Hindlimb muscle (tissue), 1 donor: ENCODE measurements at regions not wholly inside any gene's neighbourhood (a gene's known extent, or its start where the extent isn't known, plus 50 kb on each side); places are given as distances from the start of the nearest gene placed in this dataset.

ENCODE experiments used
- DNase-seq: peaks from one replicate; pipeline ENCODE4 v3.0.0-alpha.2; 2013

- DNase-seq = no peak
Observed at GRCh38 chr12:38139456-38139855, 177.1 kb upstream of the ALG10B start.

- DNase-seq = no peak
Observed at GRCh38 chr12:38141239-38141638, 175.3 kb upstream of the ALG10B start.

- DNase-seq = no peak
Observed at GRCh38 chr12:38141861-38142260, 174.7 kb upstream of the ALG10B start.

- DNase-seq = no peak
Observed at GRCh38 chr12:38142974-38143373, 173.6 kb upstream of the ALG10B start.

- DNase-seq = no peak
Observed at GRCh38 chr12:38144049-38144448, 172.5 kb upstream of the ALG10B start.

GRCh38 chr12:38144601-38145436 lies 171.8 kb upstream of the ALG10B start:
- no peak for DNase-seq

- DNase-seq = no peak
Observed at GRCh38 chr12:38149395-38150073, 167.0 kb upstream of the ALG10B start.

- no peak for DNase-seq
Observed at GRCh38 chr12:38151991-38152700, 164.4 kb upstream of the ALG10B start.

- DNase-seq = no peak
Observed at GRCh38 chr12:38152816-38153736, 163.5 kb upstream of the ALG10B start.

GRCh38 chr12:38153737-38154061 lies 162.9 kb upstream of the ALG10B start:
- no peak for DNase-seq

- no peak for DNase-seq
Observed at GRCh38 chr12:38154096-38155019, 162.2 kb upstream of the ALG10B start.

- no peak for DNase-seq
Observed at GRCh38 chr12:38155020-38155395, 161.6 kb upstream of the ALG10B start.

- no peak for DNase-seq
Observed at GRCh38 chr12:38155526-38156496, 160.8 kb upstream of the ALG10B start.

- DNase-seq = no peak
Observed at GRCh38 chr12:38156497-38157245, 159.9 kb upstream of the ALG10B start.

GRCh38 chr12:38157274-38157932 lies 159.2 kb upstream of the ALG10B start:
- no peak for DNase-seq

- DNase-seq = no peak
Observed at GRCh38 chr12:38157933-38158401, 158.6 kb upstream of the ALG10B start.

- no peak for DNase-seq
Observed at GRCh38 chr12:38158428-38159091, 158.0 kb upstream of the ALG10B start.

GRCh38 chr12:38159092-38159551 lies 157.5 kb upstream of the ALG10B start:
- no peak for DNase-seq
